ENCODE measurements at regions not wholly inside any gene's neighbourhood (a gene's known extent, or its start where the extent isn't known, plus 50 kb on each side); places are given as distances from the start of the nearest gene placed in this dataset.

DNA sequence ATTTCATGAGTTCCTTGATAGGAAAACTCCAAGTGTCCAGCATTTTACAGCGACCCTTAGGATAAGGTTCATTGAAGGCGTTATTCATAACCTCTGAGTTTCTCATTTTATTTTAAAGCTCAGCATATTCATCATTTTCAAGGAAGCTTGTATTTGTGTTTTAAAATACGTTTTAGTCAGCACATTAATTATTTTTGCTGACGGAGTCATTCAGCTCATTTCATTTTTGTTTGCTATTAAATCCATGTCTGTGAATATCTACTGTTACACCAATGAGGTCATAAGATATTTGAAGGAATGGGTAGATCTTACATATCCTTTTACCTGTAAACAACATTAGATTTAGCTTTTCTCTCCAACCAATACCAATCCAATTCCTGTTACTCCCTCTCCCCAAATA, 1766.3 kb upstream of the PCDH10 start:
- Histone ChIP-seq H3K27ac (ENCODE audit: insufficient read depth, low read length) (no peak overlapping the region), H3K4ac (ENCODE audit: low read depth, low read length) (no peak overlapping the region), H3K27me3 (ENCODE audit: control insufficient read depth, insufficient read depth, low read length) (no peaks in the 10 kb centered on the region), H2AK5ac (ENCODE audit: low read depth, low read length) (no peak overlapping the region), H4K91ac (ENCODE audit: insufficient read depth, low read depth, low read length) (no peak overlapping the region), H2BK120ac (ENCODE audit: low read depth, low read length) (no peak overlapping the region), H3K4me2 (ENCODE audit: low read depth, low read length) (no peak overlapping the region), H4K5ac (ENCODE audit: low read depth, low read length) (no peak overlapping the region), H3K9me3 (ENCODE audit: control insufficient read depth, insufficient read depth, low read length) (peaks cover 10% of the 10 kb centered on the region), H3K23ac (ENCODE audit: low read depth, low read length) (no peak overlapping the region), H3K4me3 (ENCODE audit: insufficient read depth, low read depth, low read length) (no peak overlapping the region), H3K18ac (ENCODE audit: low read depth, low read length) (no peak overlapping the region), H2AFZ (replicated peaks; ENCODE audit: low read length, poor library complexity) (no peak overlapping the region), H3K9me1 (ENCODE audit: insufficient read depth, low read length) (no peaks in the 10 kb centered on the region), H2BK15ac (ENCODE audit: low read depth, low read length) (no peak overlapping the region), H3K14ac (replicated peaks; ENCODE audit: low read depth, low read length) (no peak overlapping the region), H3K4me1 (ENCODE audit: control insufficient read depth, insufficient read depth, low read length) (no peaks in the 10 kb centered on the region), H3K56ac (ENCODE audit: extremely low read depth, insufficient read depth, low read length) (no peak overlapping the region), H4K8ac (ENCODE audit: low read depth in 2 of 2, low read length in 2 of 2) (no peak overlapping the region), H2AK9ac (replicated peaks; ENCODE audit: low read depth, low read length, poor library complexity) (no peak overlapping the region), H3K79me1 (ENCODE audit: low read depth in 1 of 2, low read length in 2 of 2) (no peaks in the 10 kb centered on the region), H3K36me3 (ENCODE audit: control insufficient read depth, insufficient read depth, low read length) (no peaks in the 10 kb centered on the region), H2BK5ac (ENCODE audit: low read depth, low read length, poor library complexity, severe bottlenecking) (no peak overlapping the region), H3K9ac (ENCODE audit: low read depth, low read length) (no peak overlapping the region), H4K20me1 (ENCODE audit: insufficient read depth, low read length) (no peaks in the 10 kb centered on the region), H2BK20ac (ENCODE audit: low read depth, low read length) (no peak overlapping the region)
- no CpG with 5 or more reads among the region's 4 CpGs for WGBS, 2 experiments (ENCODE audit: extremely low coverage in 2 of 2, insufficient read length in 1 of 2)
- ChIA-PET CTCF (no interaction called here), POLR2A (ENCODE audit: unreplicated experiment) (no interaction called here)
- dilution Hi-C loops (cut with HindIII; ENCODE audit: low sequenced_read_pairs, unreplicated experiment): no loop called here
- in situ Hi-C loops (cut with MboI; ENCODE audit: low sequenced_read_pairs): no loop called here
- BruUV-seq (replicated peaks): no TSS peak
- intact Hi-C loops (cut with micrococcal nuclease): no loop called here
- DNase-seq (no peak), ATAC-seq (ENCODE audit: low read depth) (no peak)
- 0 out of 2 replicates have a peak, but pooled peaks have one; percentile 52 for TF ChIP-seq MAFK (IDR thresholded peaks at IDR 0.05; ENCODE audit: low read depth, low read length)
- TF ChIP-seq, protein P1, sequence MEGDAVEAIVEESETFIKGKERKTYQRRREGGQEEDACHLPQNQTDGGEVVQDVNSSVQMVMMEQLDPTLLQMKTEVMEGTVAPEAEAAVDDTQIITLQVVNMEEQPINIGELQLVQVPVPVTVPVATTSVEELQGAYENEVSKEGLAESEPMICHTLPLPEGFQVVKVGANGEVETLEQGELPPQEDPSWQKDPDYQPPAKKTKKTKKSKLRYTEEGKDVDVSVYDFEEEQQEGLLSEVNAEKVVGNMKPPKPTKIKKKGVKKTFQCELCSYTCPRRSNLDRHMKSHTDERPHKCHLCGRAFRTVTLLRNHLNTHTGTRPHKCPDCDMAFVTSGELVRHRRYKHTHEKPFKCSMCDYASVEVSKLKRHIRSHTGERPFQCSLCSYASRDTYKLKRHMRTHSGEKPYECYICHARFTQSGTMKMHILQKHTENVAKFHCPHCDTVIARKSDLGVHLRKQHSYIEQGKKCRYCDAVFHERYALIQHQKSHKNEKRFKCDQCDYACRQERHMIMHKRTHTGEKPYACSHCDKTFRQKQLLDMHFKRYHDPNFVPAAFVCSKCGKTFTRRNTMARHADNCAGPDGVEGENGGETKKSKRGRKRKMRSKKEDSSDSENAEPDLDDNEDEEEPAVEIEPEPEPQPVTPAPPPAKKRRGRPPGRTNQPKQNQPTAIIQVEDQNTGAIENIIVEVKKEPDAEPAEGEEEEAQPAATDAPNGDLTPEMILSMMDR (conservative IDR thresholded peaks at IDR 0.05; ENCODE audit: low read depth, low read length): no peak
- no peak for TF ChIP-seq MXI1 (IDR thresholded peaks at IDR 0.05; ENCODE audit: borderline replicate concordance, low read depth, low read length)
- no peak for TF ChIP-seq CHD1 (IDR thresholded peaks at IDR 0.05; ENCODE audit: low read depth, low read length)
- TF ChIP-seq POLR2A (IDR thresholded peaks at IDR 0.05; ENCODE audit: low read depth, low read length): no peak
- no peak for TF ChIP-seq RAD21 (IDR thresholded peaks at IDR 0.05; ENCODE audit: low read length)
- no peak for TF ChIP-seq BHLHE40 (IDR thresholded peaks at IDR 0.05; ENCODE audit: low read depth, low read length)
- TF ChIP-seq, protein P2, sequence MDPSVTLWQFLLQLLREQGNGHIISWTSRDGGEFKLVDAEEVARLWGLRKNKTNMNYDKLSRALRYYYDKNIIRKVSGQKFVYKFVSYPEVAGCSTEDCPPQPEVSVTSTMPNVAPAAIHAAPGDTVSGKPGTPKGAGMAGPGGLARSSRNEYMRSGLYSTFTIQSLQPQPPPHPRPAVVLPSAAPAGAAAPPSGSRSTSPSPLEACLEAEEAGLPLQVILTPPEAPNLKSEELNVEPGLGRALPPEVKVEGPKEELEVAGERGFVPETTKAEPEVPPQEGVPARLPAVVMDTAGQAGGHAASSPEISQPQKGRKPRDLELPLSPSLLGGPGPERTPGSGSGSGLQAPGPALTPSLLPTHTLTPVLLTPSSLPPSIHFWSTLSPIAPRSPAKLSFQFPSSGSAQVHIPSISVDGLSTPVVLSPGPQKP (IDR thresholded peaks at IDR 0.05; ENCODE audit: borderline replicate concordance, low read depth, low read length): no peak

Data from IMR-90 (cell line).